HFFc6 (cell line): ENCODE measurements at regions not wholly inside any gene's neighbourhood (a gene's known extent, or its start where the extent isn't known, plus 50 kb on each side); places are given as distances from the start of the nearest gene placed in this dataset.

ENCODE experiments used
- DNase-seq: peaks from one replicate; pipeline ENCODE4 v3.0.0-alpha.2; 2018
- H3K27ac Mint-ChIP-seq: 2 replicates; pipeline ENCODE4 v1.8.0; 2020; ENCODE audit warnings: mild to moderate bottlenecking, mixed read lengths
- H3K27me3 Mint-ChIP-seq: 2 replicates; pipeline ENCODE4 v1.8.0; 2021; ENCODE audit warnings: mild to moderate bottlenecking, moderate library complexity, mixed read lengths; ENCODE audit not compliant: insufficient read depth
- H3K36me3 Mint-ChIP-seq: 2 replicates; pipeline ENCODE4 v1.8.0; 2021; ENCODE audit warnings: low read depth, mixed read lengths
- H3K4me1 Mint-ChIP-seq: 2 replicates; pipeline ENCODE4 v1.8.0; 2020; ENCODE audit warnings: low read depth, mixed read lengths
- H3K4me3 Mint-ChIP-seq: 2 replicates; pipeline ENCODE4 v1.8.0; 2020; ENCODE audit warnings: mild to moderate bottlenecking, moderate library complexity, mixed read lengths
- H3K9me3 Mint-ChIP-seq: 2 replicates; pipeline ENCODE4 v1.8.0; 2020; ENCODE audit warnings: mild to moderate bottlenecking, mixed read lengths
- TF ChIP-seq, protein P1 (sequence below): fragments of 200-600 bp; sonication (generic); IDR thresholded peaks from 2 replicates; pipeline ENCODE4 v1.5.0; 2021; ENCODE audit warnings: antibody characterized with exemption, mild to moderate bottlenecking

- peaks cover 42% of the 10 kb centered on the region for H3K4me1 Mint-ChIP-seq
- peaks cover 6% of the 10 kb centered on the region; the same call in 1 of the 2 replicates for H3K9me3 Mint-ChIP-seq
- H3K27ac Mint-ChIP-seq, result peak overlapping the region; percentile 66
- peak overlapping the region; percentile 19 for H3K4me3 Mint-ChIP-seq
- TF ChIP-seq, protein P1, sequence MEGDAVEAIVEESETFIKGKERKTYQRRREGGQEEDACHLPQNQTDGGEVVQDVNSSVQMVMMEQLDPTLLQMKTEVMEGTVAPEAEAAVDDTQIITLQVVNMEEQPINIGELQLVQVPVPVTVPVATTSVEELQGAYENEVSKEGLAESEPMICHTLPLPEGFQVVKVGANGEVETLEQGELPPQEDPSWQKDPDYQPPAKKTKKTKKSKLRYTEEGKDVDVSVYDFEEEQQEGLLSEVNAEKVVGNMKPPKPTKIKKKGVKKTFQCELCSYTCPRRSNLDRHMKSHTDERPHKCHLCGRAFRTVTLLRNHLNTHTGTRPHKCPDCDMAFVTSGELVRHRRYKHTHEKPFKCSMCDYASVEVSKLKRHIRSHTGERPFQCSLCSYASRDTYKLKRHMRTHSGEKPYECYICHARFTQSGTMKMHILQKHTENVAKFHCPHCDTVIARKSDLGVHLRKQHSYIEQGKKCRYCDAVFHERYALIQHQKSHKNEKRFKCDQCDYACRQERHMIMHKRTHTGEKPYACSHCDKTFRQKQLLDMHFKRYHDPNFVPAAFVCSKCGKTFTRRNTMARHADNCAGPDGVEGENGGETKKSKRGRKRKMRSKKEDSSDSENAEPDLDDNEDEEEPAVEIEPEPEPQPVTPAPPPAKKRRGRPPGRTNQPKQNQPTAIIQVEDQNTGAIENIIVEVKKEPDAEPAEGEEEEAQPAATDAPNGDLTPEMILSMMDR, result no peak
- H3K36me3 Mint-ChIP-seq, result peaks cover 12% of the 10 kb centered on the region; the same call in 1 of the 2 replicates
- no peaks in the 10 kb centered on the region for H3K27me3 Mint-ChIP-seq
- peak; percentile 48 for DNase-seq
These were observed 162.3 kb downstream of the MREG start for GRCh38 chr2:215851082-215851481.

- H3K27ac Mint-ChIP-seq, result peak overlapping the region; percentile 37
- H3K27me3 Mint-ChIP-seq, result no peaks in the 10 kb centered on the region
- H3K36me3 Mint-ChIP-seq, result peaks cover 12% of the 10 kb centered on the region; the same call in 1 of the 2 replicates
- peaks cover 6% of the 10 kb centered on the region; the same call in 1 of the 2 replicates for H3K9me3 Mint-ChIP-seq
- peaks cover 42% of the 10 kb centered on the region for H3K4me1 Mint-ChIP-seq
- H3K4me3 Mint-ChIP-seq, result 0 out of 2 replicates have a peak overlapping the region, but pooled peaks have one; percentile 19
- TF ChIP-seq, protein P1, result no peak
- no peak for DNase-seq
These were observed 163.0 kb downstream of the MREG start for GRCh38 chr2:215850380-215850779.

DNA sequence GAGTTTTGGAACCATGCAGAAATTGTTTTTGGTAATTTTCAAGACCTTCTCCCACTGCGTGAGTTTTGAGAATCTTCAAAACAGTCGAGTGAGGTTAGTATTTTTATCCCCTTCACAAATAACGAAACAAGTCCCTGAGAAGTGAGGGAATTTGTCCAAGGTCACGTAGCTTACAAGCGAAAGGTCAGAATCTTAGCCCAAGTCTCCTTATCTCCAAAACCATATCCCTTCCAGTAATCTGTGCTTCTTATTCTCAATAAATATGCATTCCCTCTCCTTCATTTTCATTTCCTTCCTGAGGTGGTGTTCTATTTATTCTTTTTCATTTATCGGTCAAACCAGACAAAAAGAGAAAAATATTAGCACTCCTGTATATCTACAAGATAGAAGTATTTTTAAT lies 163.6 kb downstream of the MREG start:
- no peaks in the 10 kb centered on the region for H3K27me3 Mint-ChIP-seq
- TF ChIP-seq, protein P1, result no peak
- H3K4me3 Mint-ChIP-seq, result no peak overlapping the region
- H3K27ac Mint-ChIP-seq, result no peak overlapping the region
- peaks cover 6% of the 10 kb centered on the region; the same call in 1 of the 2 replicates for H3K9me3 Mint-ChIP-seq
- DNase-seq, result no peak
- H3K36me3 Mint-ChIP-seq, result peaks cover 12% of the 10 kb centered on the region; the same call in 1 of the 2 replicates
- peaks cover 42% of the 10 kb centered on the region for H3K4me1 Mint-ChIP-seq

DNA sequence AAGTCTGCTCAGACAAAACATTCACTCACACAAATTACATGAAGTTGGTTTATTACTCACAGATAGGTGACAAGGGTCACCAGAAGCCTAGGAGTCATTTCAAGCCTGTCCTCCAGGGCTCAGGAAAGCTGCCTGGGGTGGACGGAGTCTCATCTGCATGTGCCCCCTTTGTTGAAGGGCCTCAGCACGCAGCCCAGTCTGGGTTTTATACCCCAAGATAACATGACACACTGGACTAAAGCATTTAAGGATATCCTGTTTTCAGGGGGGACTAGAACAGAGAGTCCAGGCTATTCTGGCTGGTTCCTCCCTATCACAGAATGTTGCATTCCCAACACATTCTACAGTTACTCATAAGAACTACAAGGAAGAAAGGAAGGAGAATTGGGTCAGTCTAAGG lies 164.7 kb downstream of the MREG start:
- Mint-ChIP-seq H3K27me3 (no peaks in the 10 kb centered on the region), H3K27ac (no peak overlapping the region), H3K9me3 (peaks cover 2% of the 10 kb centered on the region; the same call in 1 of the 2 replicates), H3K4me3 (no peak overlapping the region), H3K36me3 (peaks cover 7% of the 10 kb centered on the region; the same call in 1 of the 2 replicates), H3K4me1 (peaks cover 42% of the 10 kb centered on the region)
- no peak for DNase-seq
- TF ChIP-seq, protein P1, result no peak

DNA sequence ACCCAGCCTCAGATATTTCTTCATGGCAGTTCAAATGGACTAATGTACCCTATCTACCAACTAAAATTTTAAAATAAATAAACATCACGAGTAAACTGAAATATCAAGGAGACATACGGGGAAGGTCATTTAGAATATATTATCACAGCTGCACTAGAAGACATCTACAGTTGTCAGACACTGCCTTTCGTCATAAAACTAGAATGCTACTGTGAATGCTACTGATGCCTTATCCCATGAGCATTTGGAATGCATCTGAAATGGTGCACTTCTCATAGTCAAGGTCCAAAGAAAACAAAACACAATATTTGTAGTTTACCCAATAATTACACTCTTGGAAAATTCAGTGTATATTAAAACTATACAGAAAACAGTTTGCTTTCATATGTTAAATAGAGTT lies 165.2 kb downstream of the MREG start:
- Mint-ChIP-seq H3K4me1 (peaks cover 42% of the 10 kb centered on the region), H3K27ac (no peak overlapping the region), H3K4me3 (no peak overlapping the region), H3K9me3 (no peaks in the 10 kb centered on the region), H3K36me3 (peaks cover 5% of the 10 kb centered on the region; the same call in 1 of the 2 replicates), H3K27me3 (no peaks in the 10 kb centered on the region)
- TF ChIP-seq, protein P1, result no peak
- no peak for DNase-seq

- no peak overlapping the region for H3K4me3 Mint-ChIP-seq
- H3K36me3 Mint-ChIP-seq, result peaks cover 2% of the 10 kb centered on the region; the same call in 1 of the 2 replicates
- H3K9me3 Mint-ChIP-seq, result no peaks in the 10 kb centered on the region
- no peak overlapping the region for H3K27ac Mint-ChIP-seq
- TF ChIP-seq, protein P1, result no peak
- peaks cover 42% of the 10 kb centered on the region for H3K4me1 Mint-ChIP-seq
- DNase-seq, result no peak
- no peaks in the 10 kb centered on the region for H3K27me3 Mint-ChIP-seq
These were observed 165.6 kb downstream of the MREG start for GRCh38 chr2:215847718-215848117.
